ENCODE measurements at regions not wholly inside any gene's neighbourhood (a gene's known extent, or its start where the extent isn't known, plus 50 kb on each side); places are given as distances from the start of the nearest gene placed in this dataset.
"Not testable (repeated sequence)": the region's sequence is repeated elsewhere in the genome, so short reads cannot be mapped to it uniquely, and the experiment has no call there.

DNA sequence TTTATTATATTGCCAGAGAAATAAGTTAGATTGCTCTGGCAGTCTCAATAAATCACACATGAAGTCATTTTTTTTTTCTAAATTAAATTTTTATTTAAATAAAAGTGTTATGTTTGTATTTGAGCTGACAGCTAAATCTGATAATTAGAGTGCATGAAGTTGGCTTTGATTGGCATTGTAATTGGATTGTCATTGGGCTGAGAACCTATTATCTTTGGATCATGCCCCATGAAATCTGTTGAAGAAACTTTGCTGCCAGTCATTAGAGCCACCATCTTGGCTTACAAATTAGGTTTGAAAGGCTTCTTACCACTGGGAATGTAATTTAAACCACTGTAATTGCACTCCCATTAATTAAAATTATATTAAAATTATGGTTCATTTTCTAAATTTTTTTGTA is 507.9 kb upstream of the FANCL start:
- no peak for TF ChIP-seq POLR2AphosphoS5 (IDR thresholded peaks at IDR 0.05)
- TF ChIP-seq, protein P1, sequence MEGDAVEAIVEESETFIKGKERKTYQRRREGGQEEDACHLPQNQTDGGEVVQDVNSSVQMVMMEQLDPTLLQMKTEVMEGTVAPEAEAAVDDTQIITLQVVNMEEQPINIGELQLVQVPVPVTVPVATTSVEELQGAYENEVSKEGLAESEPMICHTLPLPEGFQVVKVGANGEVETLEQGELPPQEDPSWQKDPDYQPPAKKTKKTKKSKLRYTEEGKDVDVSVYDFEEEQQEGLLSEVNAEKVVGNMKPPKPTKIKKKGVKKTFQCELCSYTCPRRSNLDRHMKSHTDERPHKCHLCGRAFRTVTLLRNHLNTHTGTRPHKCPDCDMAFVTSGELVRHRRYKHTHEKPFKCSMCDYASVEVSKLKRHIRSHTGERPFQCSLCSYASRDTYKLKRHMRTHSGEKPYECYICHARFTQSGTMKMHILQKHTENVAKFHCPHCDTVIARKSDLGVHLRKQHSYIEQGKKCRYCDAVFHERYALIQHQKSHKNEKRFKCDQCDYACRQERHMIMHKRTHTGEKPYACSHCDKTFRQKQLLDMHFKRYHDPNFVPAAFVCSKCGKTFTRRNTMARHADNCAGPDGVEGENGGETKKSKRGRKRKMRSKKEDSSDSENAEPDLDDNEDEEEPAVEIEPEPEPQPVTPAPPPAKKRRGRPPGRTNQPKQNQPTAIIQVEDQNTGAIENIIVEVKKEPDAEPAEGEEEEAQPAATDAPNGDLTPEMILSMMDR (IDR thresholded peaks at IDR 0.05): no peak
- no peak for TF ChIP-seq EP300 (IDR thresholded peaks at IDR 0.05)
- TF ChIP-seq POLR2A (IDR thresholded peaks at IDR 0.05): no peak

DNA sequence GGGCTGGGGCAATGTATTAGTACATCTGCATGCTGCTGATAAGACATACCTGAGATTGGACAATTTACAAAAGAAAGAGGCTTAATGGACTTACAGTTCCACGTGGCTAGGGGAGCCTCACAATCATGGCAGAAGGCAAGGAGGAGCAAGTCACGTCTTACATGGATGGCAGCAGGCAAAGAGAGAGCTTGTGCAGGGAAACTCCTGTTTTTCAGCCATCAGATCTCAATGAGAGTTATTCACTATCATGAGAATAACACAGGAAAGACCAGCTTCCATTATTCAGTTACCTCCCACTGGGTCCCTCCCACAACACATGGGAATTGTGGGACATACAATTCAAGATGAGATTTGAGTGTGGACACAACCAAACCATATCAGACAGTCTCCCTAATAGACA is 504.2 kb upstream of the FANCL start:
- 63% methylated on average over 2 of the region's 2 CpGs for WGBS

More for the DNA sequence above, 507.9 kb upstream of the FANCL start:
- Histone ChIP-seq H3K27ac (no peak overlapping the region), H3K4me1 (no peaks in the 10 kb centered on the region), H3K4me3 (no peak overlapping the region), H3K9me3 (no peaks in the 10 kb centered on the region), H3K27me3 (no peaks in the 10 kb centered on the region), H3K36me3 (no peaks in the 10 kb centered on the region)
- DNase-seq (ENCODE audit: low spot score in 2 of 2): no peak

DNA sequence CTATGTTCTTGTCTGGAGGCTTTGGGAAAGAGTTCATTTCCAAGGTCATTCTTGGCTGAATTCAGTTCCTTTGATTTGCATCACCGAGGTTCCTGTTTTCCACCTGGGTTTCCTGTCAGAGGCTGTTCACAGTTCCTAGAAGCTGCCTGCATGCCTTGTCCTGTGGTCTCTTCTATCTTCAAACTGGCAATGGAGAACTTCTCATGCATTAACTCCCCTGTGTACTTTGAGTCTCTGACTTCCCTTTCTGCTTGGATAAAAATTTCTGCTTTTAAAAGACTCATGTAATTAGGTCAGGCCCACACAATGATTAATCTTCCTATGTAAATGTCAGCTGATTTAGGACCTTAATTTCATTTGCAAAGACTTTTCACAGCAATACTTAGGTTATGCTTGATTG is 499.3 kb upstream of the FANCL start:
- Histone ChIP-seq H3K4me3 (no peak overlapping the region), H3K27ac (no peak overlapping the region), H3K9me3 (no peaks in the 10 kb centered on the region), H3K4me1 (no peaks in the 10 kb centered on the region), H3K27me3 (no peaks in the 10 kb centered on the region), H3K36me3 (no peaks in the 10 kb centered on the region)
- no peak for TF ChIP-seq EP300 (IDR thresholded peaks at IDR 0.05)
- TF ChIP-seq POLR2A (IDR thresholded peaks at IDR 0.05): no peak
- TF ChIP-seq, protein P1 (IDR thresholded peaks at IDR 0.05): no peak
- no peak for TF ChIP-seq POLR2AphosphoS5 (IDR thresholded peaks at IDR 0.05)
- WGBS: 58% methylated on average over 1 of the region's 1 CpG
- no peak for DNase-seq (ENCODE audit: low spot score in 2 of 2)

More for the DNA sequence above, 504.2 kb upstream of the FANCL start:
- H3K27me3 ChIP-seq; DNase-seq (ENCODE audit: low spot score in 2 of 2); H3K36me3 ChIP-seq; H3K4me3 ChIP-seq; H3K27ac ChIP-seq; H3K9me3 ChIP-seq; H3K4me1 ChIP-seq: not testable (repeated sequence)

DNA sequence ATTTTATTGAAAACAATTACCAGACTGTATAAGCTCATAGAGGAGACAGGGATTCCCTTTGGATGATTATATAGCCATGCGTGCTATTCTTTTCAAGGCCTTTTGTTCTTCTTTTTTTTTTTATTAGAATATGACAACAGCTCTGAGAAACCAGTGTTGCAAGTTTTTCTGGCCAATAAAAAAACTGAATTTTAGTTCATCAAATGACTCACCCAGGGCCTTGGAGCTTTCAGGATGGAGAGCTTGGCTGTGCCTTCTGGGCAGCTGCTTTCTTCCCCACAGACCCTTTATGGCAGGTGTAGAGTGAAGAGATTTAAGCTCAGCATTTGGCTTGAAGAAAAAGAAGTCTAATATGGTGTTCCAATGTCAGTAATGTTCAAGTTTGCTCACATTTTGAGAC is 497.9 kb upstream of the FANCL start:
- H3K4me1 ChIP-seq: no peaks in the 10 kb centered on the region
- no peak for DNase-seq (ENCODE audit: low spot score in 2 of 2)
- H3K4me3 ChIP-seq: no peak overlapping the region
- H3K36me3 ChIP-seq: no peaks in the 10 kb centered on the region
- TF ChIP-seq, protein P1 (IDR thresholded peaks at IDR 0.05): no peak
- no peak for TF ChIP-seq POLR2AphosphoS5 (IDR thresholded peaks at IDR 0.05)
- no peak for TF ChIP-seq EP300 (IDR thresholded peaks at IDR 0.05)
- no peak for TF ChIP-seq POLR2A (IDR thresholded peaks at IDR 0.05)
- WGBS: 63% methylated on average over 1 of the region's 1 CpG
- no peaks in the 10 kb centered on the region for H3K9me3 ChIP-seq
- H3K27me3 ChIP-seq: no peaks in the 10 kb centered on the region
- H3K27ac ChIP-seq: no peak overlapping the region

DNA sequence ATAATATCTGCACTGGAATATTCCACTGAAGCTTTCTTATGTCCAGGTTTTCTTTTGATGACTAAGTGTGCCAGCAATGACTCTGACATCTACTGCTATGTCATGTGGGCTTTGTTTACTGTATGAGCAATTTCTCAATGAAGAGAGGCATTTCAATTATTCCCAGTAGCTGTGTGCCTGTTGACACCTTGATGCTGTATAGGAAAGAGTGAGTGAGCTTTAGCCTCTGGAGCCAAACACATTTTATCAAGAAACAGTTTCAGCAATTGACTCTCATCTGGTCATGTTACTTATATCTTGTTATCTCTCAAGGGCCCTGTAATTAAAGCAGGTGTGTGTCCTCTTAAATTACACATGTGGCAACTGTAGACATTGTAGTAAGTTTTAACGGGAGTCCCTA is 493.2 kb upstream of the FANCL start:
- Histone ChIP-seq H3K27ac (no peak overlapping the region), H3K9me3 (no peaks in the 10 kb centered on the region), H3K27me3 (no peaks in the 10 kb centered on the region), H3K4me1 (no peaks in the 10 kb centered on the region), H3K36me3 (no peaks in the 10 kb centered on the region), H3K4me3 (no peak overlapping the region)
- WGBS: 70% methylated on average over 1 of the region's 1 CpG
- TF ChIP-seq EP300 (IDR thresholded peaks at IDR 0.05) (no peak), POLR2AphosphoS5 (IDR thresholded peaks at IDR 0.05) (no peak), POLR2A (IDR thresholded peaks at IDR 0.05) (no peak)
- TF ChIP-seq, protein P1 (IDR thresholded peaks at IDR 0.05): no peak
- DNase-seq (ENCODE audit: low spot score in 2 of 2): no peak

DNA sequence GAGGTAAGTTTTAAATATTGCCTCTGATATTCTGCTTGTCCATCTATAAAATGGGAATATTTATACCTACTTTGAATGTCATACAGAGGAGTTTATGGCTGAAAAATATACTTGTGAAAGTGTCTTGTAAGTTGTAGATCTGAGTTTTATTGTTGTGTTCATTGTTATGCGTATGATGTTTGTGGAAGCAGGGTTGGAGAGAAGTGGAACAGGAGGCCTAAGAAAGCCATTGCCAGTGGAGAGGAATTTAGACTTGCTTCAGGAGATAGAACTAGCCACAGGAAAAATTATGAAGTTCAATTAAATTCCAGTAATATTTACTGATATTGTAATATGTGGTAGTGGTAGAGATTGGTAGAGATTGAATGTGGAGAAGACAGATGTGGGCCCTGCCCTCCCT is 491.9 kb upstream of the FANCL start:
- Histone ChIP-seq H3K4me3 (no peak overlapping the region), H3K27ac (no peak overlapping the region), H3K36me3 (no peaks in the 10 kb centered on the region), H3K9me3 (no peaks in the 10 kb centered on the region), H3K27me3 (no peaks in the 10 kb centered on the region), H3K4me1 (no peaks in the 10 kb centered on the region)
- TF ChIP-seq POLR2A (IDR thresholded peaks at IDR 0.05) (no peak), POLR2AphosphoS5 (IDR thresholded peaks at IDR 0.05) (no peak), EP300 (IDR thresholded peaks at IDR 0.05) (no peak)
- TF ChIP-seq, protein P1 (IDR thresholded peaks at IDR 0.05): no peak
- 94% methylated on average over 1 of the region's 1 CpG for WGBS
- DNase-seq (ENCODE audit: low spot score in 2 of 2): no peak
